ENCODE measurements at regions not wholly inside any gene's neighbourhood (a gene's known extent, or its start where the extent isn't known, plus 50 kb on each side); places are given as distances from the start of the nearest gene placed in this dataset.
"Not testable (repeated sequence)": the region's sequence is repeated elsewhere in the genome, so short reads cannot be mapped to it uniquely, and the experiment has no call there.

GRCh38 chr4:13998850-13999445, 371.4 kb upstream of the BOD1L1 start:
- Histone ChIP-seq H3K4me3 (ENCODE audit: low read depth, low read length) (no peak overlapping the region), H3K36me3 (no peaks in the 10 kb centered on the region), H3K27me3 (no peaks in the 10 kb centered on the region), H3K9me3 (no peaks in the 10 kb centered on the region; the same call in 1 of the 2 replicates), H3K4me1 (no peaks in the 10 kb centered on the region)
- DNase-seq = no peak
- TF ChIP-seq, protein P1, sequence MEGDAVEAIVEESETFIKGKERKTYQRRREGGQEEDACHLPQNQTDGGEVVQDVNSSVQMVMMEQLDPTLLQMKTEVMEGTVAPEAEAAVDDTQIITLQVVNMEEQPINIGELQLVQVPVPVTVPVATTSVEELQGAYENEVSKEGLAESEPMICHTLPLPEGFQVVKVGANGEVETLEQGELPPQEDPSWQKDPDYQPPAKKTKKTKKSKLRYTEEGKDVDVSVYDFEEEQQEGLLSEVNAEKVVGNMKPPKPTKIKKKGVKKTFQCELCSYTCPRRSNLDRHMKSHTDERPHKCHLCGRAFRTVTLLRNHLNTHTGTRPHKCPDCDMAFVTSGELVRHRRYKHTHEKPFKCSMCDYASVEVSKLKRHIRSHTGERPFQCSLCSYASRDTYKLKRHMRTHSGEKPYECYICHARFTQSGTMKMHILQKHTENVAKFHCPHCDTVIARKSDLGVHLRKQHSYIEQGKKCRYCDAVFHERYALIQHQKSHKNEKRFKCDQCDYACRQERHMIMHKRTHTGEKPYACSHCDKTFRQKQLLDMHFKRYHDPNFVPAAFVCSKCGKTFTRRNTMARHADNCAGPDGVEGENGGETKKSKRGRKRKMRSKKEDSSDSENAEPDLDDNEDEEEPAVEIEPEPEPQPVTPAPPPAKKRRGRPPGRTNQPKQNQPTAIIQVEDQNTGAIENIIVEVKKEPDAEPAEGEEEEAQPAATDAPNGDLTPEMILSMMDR (IDR thresholded peaks at IDR 0.05; ENCODE audit: low read depth, low read length) = no peak

DNA sequence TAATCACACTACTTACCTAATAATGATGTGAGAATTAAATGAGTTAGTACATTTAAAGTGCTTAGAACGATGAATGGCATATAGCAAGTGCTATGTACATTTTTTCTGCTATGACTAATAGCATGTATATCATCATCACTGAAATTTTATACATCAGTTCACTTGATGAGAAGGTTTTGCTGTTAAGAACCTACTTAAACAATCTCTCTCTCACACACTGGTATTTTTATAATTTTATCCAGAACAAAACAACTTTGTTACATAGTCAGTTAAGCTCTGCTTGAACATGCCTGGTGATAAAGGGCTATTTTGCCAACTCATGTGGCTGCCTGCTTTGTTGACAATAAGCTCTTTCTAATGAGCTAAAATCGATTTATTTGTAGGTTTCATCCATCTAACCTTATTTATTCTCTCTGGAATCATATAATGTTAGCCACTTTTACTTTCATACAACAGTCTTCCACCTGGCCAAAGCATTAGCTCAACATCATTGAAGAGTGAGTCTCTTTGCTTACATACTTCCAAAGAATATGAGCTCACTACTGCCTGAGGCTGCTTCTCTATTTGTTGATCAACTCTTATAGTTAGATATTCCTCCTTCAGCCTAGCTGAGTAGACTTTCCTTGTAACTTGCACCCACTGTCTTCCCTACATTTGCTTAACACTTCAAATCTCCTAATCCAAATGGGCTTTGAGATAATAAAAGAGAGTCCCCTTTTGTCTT, 372.7 kb upstream of the BOD1L1 start:
- Histone ChIP-seq H3K4me1 (no peaks in the 10 kb centered on the region), H3K27me3 (no peaks in the 10 kb centered on the region), H3K9me3 (no peaks in the 10 kb centered on the region; the same call in 1 of the 2 replicates), H3K4me3 (ENCODE audit: low read depth, low read length) (no peak overlapping the region), H3K36me3 (no peaks in the 10 kb centered on the region)
- TF ChIP-seq, protein P1 (IDR thresholded peaks at IDR 0.05; ENCODE audit: low read depth, low read length) = no peak
- DNase-seq = no peak

DNA sequence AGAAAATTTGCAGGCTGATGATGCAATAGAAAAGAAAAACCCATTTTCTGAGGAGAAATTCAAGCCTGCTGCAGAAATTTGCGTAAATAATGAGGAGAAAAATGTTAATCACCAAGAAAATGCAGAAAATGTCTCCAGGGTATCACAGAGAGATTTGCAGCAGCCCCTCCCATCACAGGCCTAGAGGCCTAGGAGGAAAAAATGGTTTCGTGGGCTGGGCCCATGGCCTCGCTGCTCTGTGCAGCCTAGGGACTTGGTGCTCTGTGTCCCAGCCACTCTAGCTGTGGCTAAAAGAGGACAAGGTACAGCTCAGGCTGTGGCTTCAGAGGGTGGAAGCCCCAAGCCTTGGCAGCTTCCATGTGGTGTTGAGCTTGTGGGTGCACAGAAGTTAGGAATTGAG, 374.8 kb upstream of the BOD1L1 start:
- not testable (repeated sequence) for DNase-seq; H3K36me3 ChIP-seq; H3K27me3 ChIP-seq; H3K4me3 ChIP-seq (ENCODE audit: low read depth, low read length); H3K4me1 ChIP-seq; H3K9me3 ChIP-seq

DNA sequence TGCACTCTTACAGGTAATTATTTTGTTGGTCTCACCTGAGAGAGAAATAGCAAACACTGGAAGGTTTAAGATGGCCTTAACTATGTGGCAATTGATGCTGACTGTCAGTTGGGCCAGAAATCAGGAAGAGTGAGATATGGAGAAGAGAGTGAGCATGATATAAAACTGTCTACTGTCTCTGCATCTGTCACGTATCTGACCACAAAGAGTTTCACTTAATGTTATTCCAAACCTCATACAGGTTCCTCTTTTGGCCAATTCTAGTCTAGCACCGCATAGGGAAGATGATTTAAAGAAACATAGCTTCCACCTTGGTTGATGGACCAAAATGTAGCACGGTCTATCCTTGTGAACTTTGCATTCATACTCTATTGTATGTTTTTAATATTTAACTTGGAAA, 381.0 kb upstream of the BOD1L1 start:
- H3K36me3 ChIP-seq = no peaks in the 10 kb centered on the region
- no peak for DNase-seq
- H3K4me1 ChIP-seq = no peaks in the 10 kb centered on the region
- no peak overlapping the region for H3K4me3 ChIP-seq (ENCODE audit: low read depth, low read length)
- H3K9me3 ChIP-seq = no peaks in the 10 kb centered on the region
- TF ChIP-seq, protein P1 (IDR thresholded peaks at IDR 0.05; ENCODE audit: low read depth, low read length) = no peak
- no peaks in the 10 kb centered on the region for H3K27me3 ChIP-seq

DNA sequence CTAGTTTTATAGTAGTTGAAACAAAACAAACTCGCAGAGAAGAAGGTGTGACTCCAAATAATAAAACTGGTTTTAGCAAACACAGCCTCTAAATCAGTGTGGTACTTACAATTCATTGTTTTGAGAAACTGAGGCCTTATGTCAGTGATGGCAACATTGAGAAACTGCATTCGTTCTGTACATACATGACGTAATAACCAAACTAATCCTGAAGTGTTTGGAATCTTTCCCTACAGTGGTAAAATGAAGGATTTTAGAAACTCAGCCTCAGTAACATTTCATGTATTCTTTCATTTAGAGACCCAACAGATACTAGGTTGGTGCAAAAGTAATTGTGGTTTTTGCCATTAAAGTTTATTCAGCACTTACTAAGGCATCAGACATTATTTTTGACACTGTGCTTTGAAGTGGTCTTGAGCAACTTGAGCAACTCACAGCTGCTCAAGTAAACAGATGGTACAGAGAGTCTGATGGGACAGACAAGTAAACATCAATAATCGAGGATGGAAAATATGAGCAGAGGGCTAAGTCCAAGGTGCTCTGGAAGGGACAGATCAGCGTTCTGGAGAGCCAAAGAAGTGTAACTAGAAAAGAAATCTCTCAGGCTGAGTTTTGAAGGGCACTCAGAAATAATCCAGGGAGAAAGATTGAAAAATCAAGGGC, 390.8 kb upstream of the BOD1L1 start:
- Histone ChIP-seq H3K4me3 (ENCODE audit: low read depth, low read length) (no peak overlapping the region), H3K36me3 (no peaks in the 10 kb centered on the region), H3K27me3 (no peaks in the 10 kb centered on the region), H3K4me1 (no peaks in the 10 kb centered on the region), H3K9me3 (no peaks in the 10 kb centered on the region; the same call in 1 of the 2 replicates)
- no peak for DNase-seq
- TF ChIP-seq, protein P1 (IDR thresholded peaks at IDR 0.05; ENCODE audit: low read depth, low read length) = no peak

DNA sequence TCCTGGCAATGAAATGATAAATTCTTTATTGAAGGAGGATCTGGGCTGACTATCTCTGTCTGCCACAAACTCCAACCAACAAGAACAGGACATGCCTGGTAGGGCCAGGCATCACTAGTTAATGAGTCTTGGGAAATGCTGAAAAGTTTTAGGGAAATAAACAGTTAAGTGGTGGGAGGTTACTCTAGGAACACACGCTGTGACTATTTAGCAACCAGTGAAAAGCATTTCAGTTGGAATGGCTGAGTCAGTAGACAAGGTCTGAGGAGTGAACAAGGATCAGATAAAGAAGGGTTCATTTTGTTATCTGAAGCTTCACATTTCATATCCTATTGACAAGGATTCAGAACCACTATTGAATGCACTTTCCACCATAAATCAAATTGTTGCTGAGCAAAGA, 394.9 kb upstream of the BOD1L1 start:
- Histone ChIP-seq H3K4me3 (ENCODE audit: low read depth, low read length) (no peak overlapping the region), H3K4me1 (no peaks in the 10 kb centered on the region), H3K36me3 (no peaks in the 10 kb centered on the region), H3K27me3 (no peaks in the 10 kb centered on the region), H3K9me3 (no peaks in the 10 kb centered on the region; the same call in 1 of the 2 replicates)
- TF ChIP-seq, protein P1 (IDR thresholded peaks at IDR 0.05; ENCODE audit: low read depth, low read length) = no peak
- DNase-seq = no peak

Data from BE2C (cell line).